BLaER1 treated with 17β-estradiol and CSF1 and Interleukin-3, amounts not matched to agents 10 nM and 100 nM (cell line): ENCODE measurements at regions not wholly inside any gene's neighbourhood (a gene's known extent, or its start where the extent isn't known, plus 50 kb on each side); places are given as distances from the start of the nearest gene placed in this dataset.

Experiments
- H3K27ac ChIP-seq, 11 experiments: shearing (Covaris generic); formaldehyde crosslinking; 2 replicates each; pipeline ENCODE4 v1.8.1; 2022
- H3K27me3 ChIP-seq, 11 experiments: shearing (Covaris generic); formaldehyde crosslinking; 2 replicates each; pipeline ENCODE4 v1.8.1; 2022
- H3K36me3 ChIP-seq, 11 experiments: shearing (Covaris generic); formaldehyde crosslinking; 2 replicates each; pipeline ENCODE4 v1.8.1; 2022
- H3K4me1 ChIP-seq, 10 experiments: shearing (Covaris generic); formaldehyde crosslinking; 2 replicates each; pipeline ENCODE4 v1.8.1; 2022
- H3K4me2 ChIP-seq, 11 experiments: shearing (Covaris generic); formaldehyde crosslinking; 2 replicates each; pipeline ENCODE4 v1.8.1; 2022
- H3K4me3 ChIP-seq, 10 experiments: shearing (Covaris generic); formaldehyde crosslinking; 2 replicates each; pipeline ENCODE4 v1.8.1; 2022
- H3K9ac ChIP-seq, 11 experiments: shearing (Covaris generic); formaldehyde crosslinking; 2 replicates each; pipeline ENCODE4 v1.8.1; 2022
- H3K9me3 ChIP-seq, 11 experiments: shearing (Covaris generic); formaldehyde crosslinking; replicated peaks in 1 of 11; 2 replicates each; pipeline ENCODE4 v1.8.1; 2022
- H4K20me1 ChIP-seq, 11 experiments: shearing (Covaris generic); formaldehyde crosslinking; 2 replicates each; pipeline ENCODE4 v1.8.1; 2022
- Cebpa-rat ChIP-seq, 11 experiments: shearing (Covaris generic); IDR thresholded peaks; 2 replicates each; pipeline ENCODE4 v1.8.1; 2022

DNA sequence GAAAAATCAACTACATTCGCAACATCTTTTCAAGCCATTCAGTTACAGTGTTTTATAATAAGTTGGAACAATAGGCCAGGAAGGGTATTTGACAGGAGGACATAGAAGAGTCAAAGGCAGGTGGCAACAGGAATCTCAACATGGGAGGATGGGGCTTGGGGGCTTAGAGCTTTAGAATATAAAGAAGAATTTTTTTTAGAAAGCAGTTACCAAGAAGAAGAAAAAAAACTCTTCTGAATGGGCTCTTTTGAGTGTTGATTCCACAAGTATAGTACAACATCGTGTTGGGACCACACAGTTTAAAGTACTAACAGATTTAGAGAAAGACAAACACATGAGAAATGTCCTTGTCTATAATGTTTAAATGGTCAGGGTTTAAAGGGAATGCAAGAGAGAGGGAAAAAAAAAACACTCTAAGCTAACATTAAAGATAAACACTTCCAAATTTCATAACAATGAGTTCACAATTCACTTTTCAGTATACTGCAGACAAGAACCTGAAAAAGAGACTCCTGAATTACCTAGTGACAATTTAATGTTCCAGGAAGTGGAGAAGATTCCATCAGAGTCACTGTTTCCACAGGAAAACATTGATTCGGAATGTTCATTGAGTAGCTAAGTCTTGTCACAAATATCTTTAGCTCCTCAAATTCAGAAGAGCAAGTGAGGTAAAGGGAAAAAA is 282.3 kb downstream of the DEPDC1B start:
- H3K27ac ChIP-seq, result no peak overlapping the region
- H3K9me3 ChIP-seq, result peaks cover 25 to 36% (median 32%) of the 10 kb centered on the region in 11 experiments; a peak in 21 of 22 replicates
- no peak for TF ChIP-seq Cebpa-rat (IDR thresholded peaks at IDR 0.05)
- no peak overlapping the region for H3K4me3 ChIP-seq
- H3K36me3 ChIP-seq, result peaks cover 0 to 3% (median 0%) of the 10 kb centered on the region in 11 experiments; a peak in 2 of 22 replicates
- H4K20me1 ChIP-seq, result no peaks in the 10 kb centered on the region; a peak in 2 of 22 replicates
- H3K4me1 ChIP-seq, result peaks cover 5 to 13% (median 9%) of the 10 kb centered on the region in 10 experiments; a peak in 14 of 20 replicates
- H3K27me3 ChIP-seq, result no peaks in the 10 kb centered on the region
- H3K4me2 ChIP-seq, result peak overlapping the region in 2 of 11 experiments; percentile 51 to 52; a peak in 2 of 22 replicates
- no peak overlapping the region for H3K9ac ChIP-seq

- TF ChIP-seq Cebpa-rat (IDR thresholded peaks at IDR 0.05), result no peak
- Histone ChIP-seq H3K4me1 (peaks cover 5 to 13% (median 9%) of the 10 kb centered on the region in 10 experiments; a peak in 14 of 20 replicates), H3K27me3 (no peaks in the 10 kb centered on the region)
Observed at GRCh38 chr5:60415443-60415842, 284.5 kb downstream of the DEPDC1B start.

GRCh38 chr5:60410427-60410826 is 289.5 kb downstream of the DEPDC1B start:
- Histone ChIP-seq H3K4me1 (no peaks in the 10 kb centered on the region), H3K27me3 (no peaks in the 10 kb centered on the region), H3K9me3 (peaks cover 2 to 7% (median 5%) of the 10 kb centered on the region in 11 experiments; a peak in 20 of 22 replicates), H3K27ac (no peak overlapping the region), H3K9ac (no peak overlapping the region), H3K4me3 (no peak overlapping the region), H3K4me2 (no peak overlapping the region), H4K20me1 (no peaks in the 10 kb centered on the region; a peak in 2 of 22 replicates), H3K36me3 (no peaks in the 10 kb centered on the region)
- no peak for TF ChIP-seq Cebpa-rat (IDR thresholded peaks at IDR 0.05)

More at GRCh38 chr5:60415443-60415842, 284.5 kb downstream of the DEPDC1B start:
- Histone ChIP-seq H3K9me3 (peaks cover 16 to 23% (median 19%) of the 10 kb centered on the region in 11 experiments; a peak in 21 of 22 replicates), H3K27ac (no peak overlapping the region), H3K36me3 (no peaks in the 10 kb centered on the region), H3K4me2 (no peak overlapping the region), H3K4me3 (no peak overlapping the region), H3K9ac (no peak overlapping the region), H4K20me1 (no peaks in the 10 kb centered on the region; a peak in 2 of 22 replicates)

DNA sequence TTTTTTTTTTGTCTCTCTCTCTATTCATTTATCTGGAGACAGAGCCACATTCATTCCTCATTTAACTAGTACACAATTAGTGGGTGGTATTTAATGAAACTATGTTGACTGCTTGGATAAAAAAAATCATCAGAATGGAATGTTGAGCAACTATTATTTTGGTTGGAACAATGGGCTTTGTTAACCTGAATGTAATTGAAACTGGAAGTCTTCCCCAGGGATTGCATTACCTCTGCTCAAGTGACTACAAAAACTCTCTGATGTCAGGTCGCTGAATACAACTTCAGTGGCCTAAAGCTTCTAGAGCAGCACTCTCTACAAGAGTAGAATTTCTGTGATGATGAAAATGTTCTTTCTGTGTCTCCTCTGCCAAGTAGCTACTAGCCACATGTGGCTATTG is 295.8 kb downstream of the DEPDC1B start:
- no peak overlapping the region for H3K4me2 ChIP-seq
- TF ChIP-seq Cebpa-rat (IDR thresholded peaks at IDR 0.05), result no peak
- H3K27ac ChIP-seq, result no peak overlapping the region
- H3K9me3 ChIP-seq, result no peaks in the 10 kb centered on the region
- H3K27me3 ChIP-seq, result no peaks in the 10 kb centered on the region
- H3K4me3 ChIP-seq, result no peak overlapping the region
- H4K20me1 ChIP-seq, result no peaks in the 10 kb centered on the region
- no peaks in the 10 kb centered on the region for H3K36me3 ChIP-seq
- no peak overlapping the region for H3K9ac ChIP-seq
- no peaks in the 10 kb centered on the region for H3K4me1 ChIP-seq

DNA sequence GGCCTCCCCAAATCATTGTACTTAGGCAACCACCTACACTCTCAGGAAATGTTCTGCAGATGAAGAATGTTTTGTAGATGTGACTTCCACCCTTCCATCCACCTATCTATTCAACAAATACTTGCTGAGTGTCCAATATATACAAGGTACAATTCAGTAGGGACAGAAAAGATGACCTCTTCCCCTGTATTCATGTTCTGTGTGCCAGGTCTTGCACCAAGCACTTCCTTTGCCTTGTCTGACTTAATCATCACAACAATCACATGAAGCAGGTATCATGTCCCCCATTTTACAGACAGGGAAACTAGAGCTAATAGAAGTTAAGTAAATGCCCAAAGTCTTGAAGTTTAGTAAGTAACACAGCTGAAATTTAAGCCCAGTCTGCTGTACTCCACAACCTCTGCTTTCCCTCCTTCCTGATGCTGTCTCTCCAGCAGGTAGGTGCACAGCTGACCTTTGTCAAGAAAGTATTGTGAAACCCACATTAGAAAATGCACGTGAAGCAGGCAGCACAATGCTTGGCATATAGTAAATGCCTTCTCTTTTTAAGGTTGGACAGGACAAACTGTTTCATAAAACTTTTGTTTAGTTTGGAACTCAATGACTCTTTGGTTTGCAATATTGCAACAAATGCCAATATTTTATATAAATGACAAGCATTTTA is 296.5 kb downstream of the DEPDC1B start:
- no peaks in the 10 kb centered on the region for H3K9me3 ChIP-seq
- no peaks in the 10 kb centered on the region for H3K27me3 ChIP-seq
- H3K4me1 ChIP-seq, result no peaks in the 10 kb centered on the region
- no peak overlapping the region for H3K4me2 ChIP-seq
- H3K36me3 ChIP-seq, result no peaks in the 10 kb centered on the region
- no peak for TF ChIP-seq Cebpa-rat (IDR thresholded peaks at IDR 0.05)
- H4K20me1 ChIP-seq, result no peaks in the 10 kb centered on the region
- H3K27ac ChIP-seq, result no peak overlapping the region
- no peak overlapping the region for H3K9ac ChIP-seq
- no peak overlapping the region for H3K4me3 ChIP-seq

DNA sequence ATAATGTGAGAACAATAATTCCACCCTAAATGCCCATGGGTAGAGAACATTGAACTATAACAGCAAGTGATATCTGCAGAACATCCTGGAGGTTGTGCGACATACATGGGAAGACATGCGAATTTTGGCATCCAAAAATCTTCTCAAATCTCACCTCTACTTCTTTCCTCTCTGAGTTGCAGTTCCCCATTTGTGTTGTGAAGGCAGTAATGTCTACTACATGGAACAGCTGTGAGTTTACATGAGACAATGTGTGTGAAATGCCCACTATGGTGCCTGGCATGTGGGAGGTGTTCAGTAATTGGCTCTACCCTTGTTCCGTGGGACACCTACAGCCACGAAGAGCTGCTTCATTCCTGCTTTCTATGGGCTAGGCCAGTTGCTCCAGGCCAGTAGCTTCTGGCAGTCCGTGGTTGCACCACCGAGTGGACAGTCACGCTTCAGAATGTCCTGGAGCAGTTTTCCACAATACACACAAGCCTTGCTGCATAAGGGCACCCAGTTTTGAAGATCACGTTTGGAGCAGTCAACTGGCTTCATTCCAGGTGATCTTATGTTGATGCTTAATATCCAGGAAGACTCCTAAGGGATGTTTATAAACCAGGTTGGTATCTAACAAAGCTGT is 297.7 kb downstream of the DEPDC1B start:
- Histone ChIP-seq H3K9me3 (no peaks in the 10 kb centered on the region), H3K4me3 (no peak overlapping the region), H3K27ac (no peak overlapping the region), H3K4me2 (no peak overlapping the region), H3K4me1 (no peaks in the 10 kb centered on the region), H4K20me1 (no peaks in the 10 kb centered on the region), H3K36me3 (no peaks in the 10 kb centered on the region), H3K9ac (no peak overlapping the region), H3K27me3 (no peaks in the 10 kb centered on the region)
- TF ChIP-seq Cebpa-rat (IDR thresholded peaks at IDR 0.05), result no peak

- H3K27me3 ChIP-seq, result no peaks in the 10 kb centered on the region
- no peaks in the 10 kb centered on the region for H3K9me3 ChIP-seq
- H4K20me1 ChIP-seq, result no peaks in the 10 kb centered on the region
- no peak overlapping the region for H3K9ac ChIP-seq
- no peak overlapping the region for H3K4me3 ChIP-seq
- H3K4me1 ChIP-seq, result no peaks in the 10 kb centered on the region
- no peak overlapping the region for H3K27ac ChIP-seq
- no peaks in the 10 kb centered on the region for H3K36me3 ChIP-seq
- TF ChIP-seq Cebpa-rat (IDR thresholded peaks at IDR 0.05), result no peak
- H3K4me2 ChIP-seq, result no peak overlapping the region
Observed at GRCh38 chr5:60401526-60401925, 298.4 kb downstream of the DEPDC1B start.

DNA sequence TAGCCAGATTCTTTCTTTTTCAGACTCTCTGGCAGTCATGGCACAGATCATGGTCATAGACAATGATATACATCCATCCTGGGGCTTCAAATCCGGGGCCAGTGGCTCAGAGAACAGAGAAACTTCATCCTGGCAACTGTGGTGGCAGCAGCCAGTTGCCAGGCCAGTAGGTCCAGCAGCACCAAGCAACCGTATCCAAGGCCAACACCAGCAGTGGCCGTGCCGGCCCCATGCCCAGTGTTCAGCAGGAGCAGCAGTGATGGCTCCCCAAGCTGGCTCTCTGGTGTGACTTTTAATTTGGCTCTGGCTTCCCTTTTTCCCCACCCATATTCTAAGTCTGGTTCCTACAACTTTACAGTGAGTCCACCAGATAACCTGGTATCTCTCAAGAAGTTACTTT is 300.5 kb downstream of the DEPDC1B start:
- no peaks in the 10 kb centered on the region for H3K9me3 ChIP-seq
- H3K27me3 ChIP-seq, result no peaks in the 10 kb centered on the region
- H3K27ac ChIP-seq, result no peak overlapping the region
- H3K4me1 ChIP-seq, result no peaks in the 10 kb centered on the region
- H3K36me3 ChIP-seq, result no peaks in the 10 kb centered on the region
- H3K4me2 ChIP-seq, result no peak overlapping the region
- no peak for TF ChIP-seq Cebpa-rat (IDR thresholded peaks at IDR 0.05)
- no peak overlapping the region for H3K4me3 ChIP-seq
- no peak overlapping the region for H3K9ac ChIP-seq
- no peaks in the 10 kb centered on the region for H4K20me1 ChIP-seq

GRCh38 chr5:60395712-60396329 is 304.1 kb downstream of the DEPDC1B start:
- H3K4me3 ChIP-seq, result no peak overlapping the region
- H3K4me2 ChIP-seq, result no peak overlapping the region
- H3K4me1 ChIP-seq, result no peaks in the 10 kb centered on the region
- H3K9ac ChIP-seq, result no peak overlapping the region
- TF ChIP-seq Cebpa-rat (IDR thresholded peaks at IDR 0.05), result no peak
- H3K36me3 ChIP-seq, result no peaks in the 10 kb centered on the region
- H4K20me1 ChIP-seq, result no peaks in the 10 kb centered on the region
- no peaks in the 10 kb centered on the region for H3K9me3 ChIP-seq
- H3K27ac ChIP-seq, result no peak overlapping the region
- H3K27me3 ChIP-seq, result no peaks in the 10 kb centered on the region
